ENCODE measurements at regions not wholly inside any gene's neighbourhood (a gene's known extent, or its start where the extent isn't known, plus 50 kb on each side); places are given as distances from the start of the nearest gene placed in this dataset.

DNA sequence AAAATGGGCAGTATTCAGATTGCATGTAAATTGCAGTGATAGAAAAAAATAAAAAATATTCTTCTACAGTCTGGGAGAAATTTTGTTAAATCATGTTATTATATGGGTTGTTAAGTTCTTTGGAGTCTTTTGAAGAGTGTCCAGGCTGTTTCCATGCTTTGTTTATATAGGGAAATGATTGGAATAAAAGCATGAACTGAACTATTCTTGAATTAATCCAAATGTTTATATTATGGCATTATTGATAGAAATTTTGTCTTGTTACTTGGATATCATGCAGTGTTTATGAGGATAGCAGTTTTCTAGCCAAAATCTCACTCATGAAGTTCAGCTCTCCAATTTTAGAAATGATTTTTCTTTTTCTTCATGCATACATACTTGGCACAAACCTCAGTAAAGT lies 108.2 kb upstream of the NAV3 start:
- no peak for DNase-seq

DNA sequence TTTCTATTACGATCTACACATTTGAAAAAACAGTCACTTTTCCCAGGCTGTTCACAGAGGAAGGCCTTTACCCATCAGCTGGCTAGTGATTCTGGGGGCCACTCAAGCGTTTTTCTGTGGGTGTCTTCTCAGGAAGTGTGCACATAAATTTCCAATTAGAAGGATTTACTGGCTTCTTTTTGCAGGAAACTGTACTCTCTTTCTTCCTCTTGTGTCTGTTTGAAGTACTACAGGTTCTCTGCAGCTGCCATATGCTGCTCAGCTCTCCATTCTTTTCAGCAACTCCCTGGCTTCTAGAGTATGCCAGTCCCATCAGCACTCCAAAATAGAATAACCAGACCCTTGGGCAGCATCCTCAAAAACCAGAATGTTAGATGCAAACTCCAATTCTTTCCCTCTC lies 110.4 kb upstream of the NAV3 start:
- no peak for DNase-seq

DNA sequence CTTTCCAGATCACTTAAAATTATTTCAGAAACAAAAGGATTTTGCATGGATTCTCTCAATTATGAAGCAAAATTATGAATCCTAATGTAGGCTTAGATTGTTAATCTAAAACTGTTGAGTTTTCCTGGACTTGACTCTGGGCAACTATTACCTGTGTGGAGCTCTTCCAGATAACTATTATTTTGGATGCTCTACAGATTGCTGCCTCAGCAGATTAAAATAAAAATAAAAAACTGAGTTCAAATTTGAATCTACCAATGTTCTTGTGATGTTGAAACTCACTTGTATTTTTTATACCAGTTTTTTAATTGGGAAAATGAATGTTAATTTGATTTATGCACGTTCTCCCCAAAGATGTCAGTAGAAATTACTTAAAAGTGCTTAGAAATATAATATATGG lies 120.5 kb upstream of the NAV3 start:
- no peak for DNase-seq

DNA sequence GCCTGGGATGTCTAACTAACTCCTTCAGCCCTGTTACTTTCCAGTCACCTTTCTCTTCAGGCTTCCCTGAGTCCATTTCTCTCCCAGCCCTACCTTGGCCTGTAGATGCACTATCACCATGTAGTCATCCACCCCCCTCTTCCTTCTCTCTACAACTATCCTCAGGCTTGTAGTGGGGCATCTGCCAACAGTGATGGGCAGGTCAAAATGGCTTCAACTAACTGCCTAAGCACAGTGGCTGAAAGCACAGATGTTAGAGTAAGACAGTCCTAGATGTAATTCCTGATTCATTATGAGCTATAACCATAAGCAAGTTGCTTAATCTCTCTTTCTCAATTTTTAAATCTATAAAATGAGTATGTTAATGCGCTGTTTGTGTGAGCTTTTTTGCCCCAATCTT lies 133.6 kb upstream of the NAV3 start:
- no peak for DNase-seq

GRCh38 chr12:77696183-77696582 lies 134.5 kb upstream of the NAV3 start:
- no peak for DNase-seq

DNA sequence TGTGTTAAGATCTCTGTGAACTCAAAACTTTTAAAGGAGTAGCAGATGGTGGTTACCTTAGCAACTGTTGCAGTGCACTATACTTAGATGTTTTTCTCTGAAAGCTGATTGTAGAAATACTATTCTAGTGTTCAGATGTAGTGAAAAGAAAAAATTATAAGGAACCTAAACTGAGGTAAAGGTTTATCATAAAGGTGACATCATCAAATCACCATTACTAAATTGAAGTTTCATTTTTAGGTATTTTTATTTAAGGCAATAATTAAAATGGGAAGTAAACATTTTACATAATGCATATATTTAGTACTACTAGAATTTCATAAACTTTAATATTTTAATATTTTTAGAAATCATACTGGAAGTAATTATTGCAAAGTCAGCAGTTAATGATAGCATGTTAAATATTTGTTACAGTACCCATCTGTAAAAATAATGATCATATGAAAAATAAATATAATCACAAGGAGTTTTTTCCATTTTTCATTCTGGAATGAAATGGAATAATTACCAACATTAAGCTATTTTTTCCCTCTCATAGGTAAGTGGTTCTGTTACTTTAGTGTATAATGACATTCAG lies 141.1 kb upstream of the NAV3 start:
- no peak for DNase-seq

GRCh38 chr12:77687321-77687720 lies 143.4 kb upstream of the NAV3 start:
- no peak for DNase-seq

GRCh38 chr12:77686760-77687159 lies 143.9 kb upstream of the NAV3 start:
- DNase-seq: no peak

GRCh38 chr12:77685901-77686300 lies 144.8 kb upstream of the NAV3 start:
- no peak for DNase-seq

- DNase-seq: peak; percentile 2
Measured at GRCh38 chr12:77685112-77685511, 145.6 kb upstream of the NAV3 start.

GRCh38 chr12:77682488-77682887 lies 148.2 kb upstream of the NAV3 start:
- DNase-seq: no peak

DNA sequence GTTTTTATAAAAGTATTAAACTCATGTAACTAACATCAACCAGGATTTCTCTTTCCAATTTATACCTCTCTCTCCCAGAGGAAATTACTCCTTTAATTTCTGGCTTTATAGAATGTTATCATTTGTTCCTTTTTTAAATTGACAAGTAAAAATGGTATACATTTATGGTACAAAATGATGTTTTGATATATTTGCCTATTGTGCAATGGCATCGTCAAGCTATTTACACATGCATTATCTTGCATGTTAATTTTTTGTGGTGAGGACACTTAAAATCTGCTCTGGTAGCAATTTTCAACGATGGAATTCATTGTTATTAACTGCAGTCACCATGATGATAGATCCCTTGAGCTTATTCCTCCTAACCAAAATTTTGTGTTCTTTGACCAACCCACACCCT lies 149.0 kb upstream of the NAV3 start:
- no peak for DNase-seq

GRCh38 chr12:77679686-77680085 lies 151.0 kb upstream of the NAV3 start:
- no peak for DNase-seq

- no peak for DNase-seq
Measured at GRCh38 chr12:77678621-77679020, 152.1 kb upstream of the NAV3 start.

GRCh38 chr12:77667101-77667500 lies 163.6 kb upstream of the NAV3 start:
- no peak for DNase-seq

GRCh38 chr12:77648716-77649115 lies 182.0 kb upstream of the NAV3 start:
- DNase-seq: no peak

DNA sequence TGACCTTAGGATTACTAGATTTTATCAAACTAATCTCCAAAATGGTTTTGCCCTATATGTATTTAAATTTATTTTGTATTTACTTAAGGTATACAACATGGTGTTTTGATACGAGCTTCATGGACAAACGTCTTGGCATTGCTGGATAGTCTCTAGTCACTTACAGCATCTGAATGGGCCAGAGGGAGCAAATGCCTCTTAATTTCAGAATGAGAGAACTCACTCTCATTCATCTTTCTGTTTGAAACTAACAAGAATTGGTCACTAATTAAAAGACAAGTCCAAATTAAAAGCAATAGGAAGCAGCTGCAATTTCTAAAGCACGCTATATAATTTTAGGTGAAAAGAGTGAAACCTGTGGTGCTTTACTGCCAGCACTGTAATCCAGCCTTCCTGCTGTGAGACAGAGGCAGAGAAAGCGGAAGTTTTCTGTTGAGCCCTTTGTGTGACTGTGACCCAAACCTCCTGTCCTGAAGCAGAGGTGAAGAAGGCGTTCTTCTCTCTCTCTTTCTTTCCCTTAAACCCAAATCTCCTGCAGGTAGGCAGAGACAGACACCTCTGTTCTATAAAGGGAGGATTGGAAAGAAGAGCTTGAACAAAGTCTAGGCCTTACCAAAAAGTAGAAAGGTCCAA lies 184.6 kb upstream of the NAV3 start:
- no peak for DNase-seq

DNA sequence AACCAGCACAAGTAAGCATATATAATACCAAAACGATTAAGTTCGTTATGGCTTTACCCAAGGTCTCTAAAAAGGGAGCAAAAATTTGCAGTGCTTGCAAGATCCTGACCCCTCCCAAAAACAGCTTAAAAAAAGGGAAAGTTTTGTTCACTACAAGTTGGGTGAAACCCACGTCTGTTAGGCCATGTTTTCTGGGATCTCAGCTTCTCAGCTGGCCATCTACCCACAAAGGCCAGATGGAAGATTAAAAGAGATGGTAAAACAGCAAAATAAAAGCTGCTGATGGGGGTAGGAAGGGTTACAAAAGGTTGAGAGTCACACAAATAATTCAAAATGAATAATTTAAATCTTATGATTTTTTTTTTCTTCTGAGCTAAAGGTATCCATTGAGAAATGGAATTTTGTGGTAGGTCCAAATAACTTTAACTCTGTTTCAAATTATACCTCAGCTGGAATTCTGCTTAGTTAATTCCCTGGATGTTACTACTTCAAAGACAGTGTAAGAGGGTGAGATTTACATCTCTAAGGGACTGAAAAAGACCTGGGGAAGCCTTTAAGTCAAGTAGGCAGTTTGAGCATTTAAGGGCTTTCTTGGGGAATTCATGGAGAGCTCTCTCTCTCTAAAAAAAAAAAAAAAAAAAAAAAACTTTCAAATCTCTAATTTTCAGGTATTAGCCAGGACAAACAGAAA lies 185.6 kb upstream of the NAV3 start:
- DNase-seq: no peak

DNA sequence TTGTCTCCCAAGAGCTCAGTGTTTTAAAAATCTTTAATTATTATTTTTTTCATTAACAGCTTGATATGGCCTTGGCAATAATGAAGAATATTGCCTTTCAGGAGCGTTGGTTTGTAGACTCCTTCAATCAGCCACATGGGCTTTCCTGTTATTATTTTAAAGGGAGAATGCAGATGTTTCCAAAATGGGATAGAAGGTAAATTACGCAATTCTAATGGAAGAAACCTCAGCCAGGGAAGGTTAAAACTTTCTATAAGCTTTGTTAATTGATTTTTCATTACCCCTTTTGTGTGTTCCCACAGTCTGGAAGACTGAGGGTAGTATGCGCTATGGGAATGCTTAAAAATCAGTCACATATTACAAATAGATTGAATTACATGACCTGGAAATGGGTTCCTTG lies 188.4 kb upstream of the NAV3 start:
- no peak for DNase-seq

GRCh38 chr12:77640356-77640755 lies 190.3 kb upstream of the NAV3 start:
- DNase-seq: no peak

GRCh38 chr12:77630790-77631445 lies 199.8 kb upstream of the NAV3 start:
- DNase-seq: no peak

DNA sequence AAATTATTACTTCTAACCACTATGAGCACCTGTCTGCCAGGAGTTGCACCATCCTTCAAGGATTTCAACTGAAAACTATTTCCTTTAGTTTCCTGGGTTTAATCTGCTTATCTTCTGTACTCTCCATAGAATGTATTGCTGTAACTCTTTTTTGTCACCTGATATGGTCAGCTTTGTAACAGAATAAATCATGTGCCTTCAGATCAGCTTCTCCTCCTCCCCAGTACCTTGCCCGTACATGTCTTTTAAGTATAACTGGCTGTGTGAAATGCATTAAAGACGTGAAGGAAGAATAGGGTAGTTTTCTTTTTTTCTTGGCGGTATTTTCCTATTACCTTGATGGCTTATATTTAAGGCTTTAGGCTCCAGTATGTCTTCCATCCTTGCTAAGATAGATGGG lies 200.3 kb upstream of the NAV3 start:
- no peak for DNase-seq

- DNase-seq: no peak
Measured at GRCh38 chr12:77629141-77629540, 201.6 kb upstream of the NAV3 start.

DNA sequence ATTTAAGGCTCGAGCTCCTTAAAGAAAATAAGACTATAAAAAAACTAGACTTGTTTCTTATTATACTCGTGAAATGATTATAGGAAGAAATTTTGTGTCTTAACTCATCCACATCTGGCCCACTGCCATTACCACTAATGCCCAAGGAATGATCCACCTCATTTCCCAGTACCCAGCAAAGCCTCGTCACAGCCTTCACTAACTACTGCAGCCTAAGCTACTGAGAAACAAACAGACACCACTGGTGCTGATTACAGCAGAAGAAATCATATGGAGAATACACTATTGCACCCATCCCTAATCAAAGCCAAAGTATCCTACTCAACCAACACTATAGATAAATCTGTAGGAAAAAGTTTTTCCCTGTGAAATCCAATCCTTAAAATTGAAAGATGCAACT lies 205.3 kb upstream of the NAV3 start:
- DNase-seq: no peak

Data from activated CD4-positive, alpha-beta T cell treated with anti-CD3 and anti-CD28 coated beads for 48 hours (primary cell).